Natural killer cell (primary cell): ENCODE measurements at regions not wholly inside any gene's neighbourhood (a gene's known extent, or its start where the extent isn't known, plus 50 kb on each side); places are given as distances from the start of the nearest gene placed in this dataset.
"Not testable (repeated sequence)": the region's sequence is repeated elsewhere in the genome, so short reads cannot be mapped to it uniquely, and the experiment has no call there.

Experiments
- ATAC-seq, 3 donors: fragments of 150-1000 bp in 2 of 3; fragments of 200-7000 bp in 1 of 3; cut with Tn5 transposase; 1 replicate in 1 of 3; 2 replicates in 2 of 3; pipeline ENCODE4 v1.10.0; 2021; ENCODE audit warnings: mild to moderate bottlenecking in 2 of 3, moderate library complexity in 2 of 3
- DNase-seq, 2 donors: peaks; one replicate each; pipeline versions ENCODE4 v3.0.0 to v3.0.0-alpha.2; 2013 to 2021; ENCODE audit warnings: mixed read lengths in 1 of 2
- H3K27ac ChIP-seq: one replicate; pipeline ENCODE4 v1.5.1; 2013; ENCODE audit warnings: mild to moderate bottlenecking, low read length
- H3K27me3 ChIP-seq: one replicate; pipeline ENCODE4 v1.6.1; 2013; ENCODE audit warnings: low read length; ENCODE audit not compliant: control insufficient read depth, insufficient read depth
- H3K36me3 ChIP-seq: one replicate; pipeline ENCODE4 v1.6.1; 2013; ENCODE audit warnings: low read length; ENCODE audit not compliant: control insufficient read depth, insufficient read depth
- H3K4me1 ChIP-seq: one replicate; pipeline ENCODE4 v1.6.1; 2013; ENCODE audit warnings: low read length; ENCODE audit not compliant: control insufficient read depth, insufficient read depth
- H3K4me3 ChIP-seq: one replicate; pipeline ENCODE4 v1.5.1; 2013; ENCODE audit warnings: low read length
- H3K9me3 ChIP-seq: one replicate; pipeline ENCODE4 v1.6.1; 2013; ENCODE audit warnings: low read length; ENCODE audit not compliant: control insufficient read depth, insufficient read depth
- H3K27ac Mint-ChIP-seq, 2 donors: one replicate each; pipeline ENCODE4 v1.8.0; 2022; ENCODE audit warnings: mild to moderate bottlenecking in 2 of 2, mixed read lengths in 2 of 2, moderate library complexity in 1 of 2
- H3K27me3 Mint-ChIP-seq, 2 donors: one replicate each; pipeline ENCODE4 v1.8.0; 2022; ENCODE audit warnings: low read depth in 2 of 2, mixed read lengths in 2 of 2
- H3K36me3 Mint-ChIP-seq: one replicate; pipeline ENCODE4 v1.8.0; 2022; ENCODE audit warnings: mixed read lengths
- H3K4me1 Mint-ChIP-seq, 2 donors: one replicate each; pipeline ENCODE4 v1.8.0; 2022; ENCODE audit warnings: mixed read lengths in 2 of 2
- H3K4me3 Mint-ChIP-seq: one replicate; pipeline ENCODE4 v1.8.0; 2022; ENCODE audit warnings: mild to moderate bottlenecking, moderate library complexity, mixed read lengths
- H3K9me3 Mint-ChIP-seq, 2 donors: one replicate each; pipeline ENCODE4 v1.8.0; 2022; ENCODE audit warnings: mixed read lengths in 2 of 2
- WGBS: methylation state at CpG from one replicate; pipeline ENCODE4 v1.1.7; 2013; ENCODE audit warnings: missing lambda C conversion rate; ENCODE audit not compliant: insufficient coverage; 5-methylcytosine and 5-hydroxymethylcytosine counted together
- intact Hi-C: fragments of 100-400 bp; cut with micrococcal nuclease; formaldehyde crosslinking; loops from one replicate; pipeline ENCODE4 v1.14.2; 2022
- TF ChIP-seq, protein P1 (sequence below): fragments of 200-600 bp; IDR thresholded peaks from one replicate; pipeline ENCODE4 v1.8.0; 2022; ENCODE audit warnings: antibody characterized with exemption

GRCh38 chr7:109893231-109893630 lies 1197.7 kb upstream of the LRRN3 start:
- Histone ChIP-seq H3K4me3 (no peak overlapping the region), H3K27ac (no peak overlapping the region), H3K36me3 (no peaks in the 10 kb centered on the region), H3K4me1 (no peaks in the 10 kb centered on the region), H3K27me3 (no peaks in the 10 kb centered on the region), H3K9me3 (peaks cover 6% of the 10 kb centered on the region)
- intact Hi-C loops: no loop called here
- Mint-ChIP-seq H3K4me1 (no peaks in the 10 kb centered on the region), H3K27ac (no peak overlapping the region), H3K27me3 (no peaks in the 10 kb centered on the region), H3K4me3 (no peak overlapping the region), H3K36me3 (no peaks in the 10 kb centered on the region), H3K9me3 (peaks cover 5 to 12% of the 10 kb centered on the region in 2 donors)
- no peak for ATAC-seq
- 84% methylated on average over 2 of the region's 2 CpGs for WGBS
- TF ChIP-seq, protein P1, sequence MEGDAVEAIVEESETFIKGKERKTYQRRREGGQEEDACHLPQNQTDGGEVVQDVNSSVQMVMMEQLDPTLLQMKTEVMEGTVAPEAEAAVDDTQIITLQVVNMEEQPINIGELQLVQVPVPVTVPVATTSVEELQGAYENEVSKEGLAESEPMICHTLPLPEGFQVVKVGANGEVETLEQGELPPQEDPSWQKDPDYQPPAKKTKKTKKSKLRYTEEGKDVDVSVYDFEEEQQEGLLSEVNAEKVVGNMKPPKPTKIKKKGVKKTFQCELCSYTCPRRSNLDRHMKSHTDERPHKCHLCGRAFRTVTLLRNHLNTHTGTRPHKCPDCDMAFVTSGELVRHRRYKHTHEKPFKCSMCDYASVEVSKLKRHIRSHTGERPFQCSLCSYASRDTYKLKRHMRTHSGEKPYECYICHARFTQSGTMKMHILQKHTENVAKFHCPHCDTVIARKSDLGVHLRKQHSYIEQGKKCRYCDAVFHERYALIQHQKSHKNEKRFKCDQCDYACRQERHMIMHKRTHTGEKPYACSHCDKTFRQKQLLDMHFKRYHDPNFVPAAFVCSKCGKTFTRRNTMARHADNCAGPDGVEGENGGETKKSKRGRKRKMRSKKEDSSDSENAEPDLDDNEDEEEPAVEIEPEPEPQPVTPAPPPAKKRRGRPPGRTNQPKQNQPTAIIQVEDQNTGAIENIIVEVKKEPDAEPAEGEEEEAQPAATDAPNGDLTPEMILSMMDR: no peak
- DNase-seq: no peak

DNA sequence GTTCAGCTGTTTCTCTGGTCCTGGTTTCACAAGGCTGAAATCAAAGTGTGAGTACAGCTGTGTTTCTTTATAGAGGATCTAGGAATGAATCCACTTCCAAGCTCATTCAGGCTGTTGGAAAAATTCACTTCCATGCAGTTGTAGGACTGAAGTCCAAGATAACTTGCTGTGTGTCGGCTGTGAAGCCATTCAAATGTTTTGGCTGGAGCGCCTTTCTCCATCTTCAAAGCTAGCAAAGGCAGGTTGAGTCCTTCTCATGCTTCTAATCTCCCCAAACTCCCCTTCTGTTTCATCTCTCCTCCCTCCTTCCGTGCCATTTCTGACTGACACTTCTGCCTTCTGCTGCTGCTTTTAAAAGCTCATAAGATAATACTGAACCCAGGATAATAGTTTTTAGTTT lies 1195.4 kb upstream of the LRRN3 start:
- Histone ChIP-seq H3K4me1 (no peaks in the 10 kb centered on the region), H3K9me3 (peaks cover 3% of the 10 kb centered on the region), H3K27ac (no peak overlapping the region), H3K36me3 (no peaks in the 10 kb centered on the region), H3K27me3 (no peaks in the 10 kb centered on the region), H3K4me3 (no peak overlapping the region)
- Mint-ChIP-seq H3K9me3 (peaks cover 6 to 8% of the 10 kb centered on the region in 2 donors), H3K36me3 (no peaks in the 10 kb centered on the region), H3K27me3 (no peaks in the 10 kb centered on the region), H3K4me1 (no peaks in the 10 kb centered on the region), H3K4me3 (no peak overlapping the region), H3K27ac (no peak overlapping the region)
- intact Hi-C loops: no loop called here
- TF ChIP-seq, protein P1: no peak
- WGBS: 82% methylated on average over 3 of the region's 3 CpGs
- DNase-seq: no peak
- ATAC-seq: no peak

- Mint-ChIP-seq H3K9me3 (peaks cover 8 to 11% of the 10 kb centered on the region in 2 donors), H3K36me3 (no peaks in the 10 kb centered on the region), H3K4me1 (no peaks in the 10 kb centered on the region), H3K27me3 (no peaks in the 10 kb centered on the region), H3K4me3 (no peak overlapping the region), H3K27ac (no peak overlapping the region)
- intact Hi-C loops: no loop called here
- Histone ChIP-seq H3K4me3 (no peak overlapping the region), H3K27me3 (no peaks in the 10 kb centered on the region), H3K4me1 (no peaks in the 10 kb centered on the region), H3K36me3 (no peaks in the 10 kb centered on the region), H3K27ac (no peak overlapping the region), H3K9me3 (no peaks in the 10 kb centered on the region)
- TF ChIP-seq, protein P1: no peak
- 71% methylated on average over 1 of the region's 1 CpG for WGBS
- DNase-seq (no peak), ATAC-seq (no peak)
Measured at GRCh38 chr7:109901926-109902325, 1189.0 kb upstream of the LRRN3 start.

DNA sequence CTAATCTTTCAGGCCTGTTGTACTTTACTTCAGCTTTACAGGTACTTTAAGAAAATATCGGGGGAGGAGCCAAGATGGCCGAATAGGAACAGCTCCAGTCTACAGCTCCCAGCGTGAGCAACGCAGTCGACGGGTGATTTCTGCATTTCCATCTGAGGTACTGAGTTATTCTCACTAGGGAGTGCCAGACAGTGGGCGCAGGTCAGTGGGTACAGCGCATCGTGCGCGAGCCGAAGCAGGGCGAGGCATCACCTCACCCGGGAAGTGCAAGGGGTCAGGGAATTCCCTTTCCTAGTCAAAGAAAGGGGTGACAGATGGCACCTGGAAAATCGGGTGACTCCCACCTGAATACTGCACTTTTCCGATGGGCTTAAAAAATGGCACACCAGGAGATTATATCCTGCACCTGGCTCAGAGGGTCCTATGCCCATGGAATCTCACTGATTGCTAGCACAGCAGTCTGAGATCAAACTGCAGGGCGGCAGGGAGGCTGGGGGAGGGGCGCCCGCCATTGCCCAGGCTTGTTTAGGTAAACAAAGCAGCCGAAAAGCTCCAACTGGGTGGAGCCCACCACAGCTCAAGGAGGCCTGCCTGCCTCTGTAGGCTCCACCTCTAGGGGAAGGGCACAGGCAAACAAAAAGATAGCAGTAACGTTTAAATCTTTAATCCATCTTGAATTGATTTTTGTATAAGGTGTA lies 1185.4 kb upstream of the LRRN3 start:
- H3K27me3 Mint-ChIP-seq, H3K27ac ChIP-seq, H3K4me3 ChIP-seq, H3K27me3 ChIP-seq, H3K4me1 Mint-ChIP-seq, H3K4me3 Mint-ChIP-seq, DNase-seq, ATAC-seq, H3K9me3 ChIP-seq, H3K4me1 ChIP-seq, H3K36me3 ChIP-seq, intact Hi-C loops, H3K36me3 Mint-ChIP-seq, H3K27ac Mint-ChIP-seq: not testable (repeated sequence)
- 89% methylated on average over 20 of the region's 21 CpGs for WGBS
- H3K9me3 Mint-ChIP-seq: peaks cover 10 to 12% of the 10 kb centered on the region in 2 donors
